ENCODE measurements at regions not wholly inside any gene's neighbourhood (a gene's known extent, or its start where the extent isn't known, plus 50 kb on each side); places are given as distances from the start of the nearest gene placed in this dataset.

DNA sequence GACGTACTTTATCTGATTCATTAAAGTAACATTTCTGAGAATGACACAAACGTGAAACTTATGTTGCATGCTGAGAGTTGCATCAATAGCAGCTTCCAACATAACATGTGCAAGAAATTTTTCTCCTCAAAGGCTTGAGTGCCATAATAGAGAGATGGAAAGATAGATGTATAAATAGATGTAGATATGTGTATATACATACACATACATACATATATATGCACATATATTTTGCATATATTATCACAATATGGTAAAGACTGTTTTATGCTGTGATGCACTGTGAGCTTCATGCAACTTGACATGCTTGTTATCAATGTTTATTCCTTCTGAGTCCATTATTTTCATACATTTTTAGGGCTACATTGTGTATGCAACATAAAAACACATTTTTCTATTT, 270.6 kb upstream of the GALNTL6 start:
- no peak for TF ChIP-seq EZH2 (IDR thresholded peaks at IDR 0.05; ENCODE audit: low read length)
- TF ChIP-seq, protein P1, sequence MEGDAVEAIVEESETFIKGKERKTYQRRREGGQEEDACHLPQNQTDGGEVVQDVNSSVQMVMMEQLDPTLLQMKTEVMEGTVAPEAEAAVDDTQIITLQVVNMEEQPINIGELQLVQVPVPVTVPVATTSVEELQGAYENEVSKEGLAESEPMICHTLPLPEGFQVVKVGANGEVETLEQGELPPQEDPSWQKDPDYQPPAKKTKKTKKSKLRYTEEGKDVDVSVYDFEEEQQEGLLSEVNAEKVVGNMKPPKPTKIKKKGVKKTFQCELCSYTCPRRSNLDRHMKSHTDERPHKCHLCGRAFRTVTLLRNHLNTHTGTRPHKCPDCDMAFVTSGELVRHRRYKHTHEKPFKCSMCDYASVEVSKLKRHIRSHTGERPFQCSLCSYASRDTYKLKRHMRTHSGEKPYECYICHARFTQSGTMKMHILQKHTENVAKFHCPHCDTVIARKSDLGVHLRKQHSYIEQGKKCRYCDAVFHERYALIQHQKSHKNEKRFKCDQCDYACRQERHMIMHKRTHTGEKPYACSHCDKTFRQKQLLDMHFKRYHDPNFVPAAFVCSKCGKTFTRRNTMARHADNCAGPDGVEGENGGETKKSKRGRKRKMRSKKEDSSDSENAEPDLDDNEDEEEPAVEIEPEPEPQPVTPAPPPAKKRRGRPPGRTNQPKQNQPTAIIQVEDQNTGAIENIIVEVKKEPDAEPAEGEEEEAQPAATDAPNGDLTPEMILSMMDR (optimal IDR thresholded peaks at IDR 0.05 in 1 of 3, IDR thresholded peaks at IDR 0.05 in 1 of 3, conservative IDR thresholded peaks at IDR 0.05 in 1 of 3; ENCODE audit: extremely low read depth in 1 of 3, insufficient read depth in 2 of 3, low read length in 3 of 3), result no peak
